A673 (cell line): ENCODE measurements at regions not wholly inside any gene's neighbourhood (a gene's known extent, or its start where the extent isn't known, plus 50 kb on each side); places are given as distances from the start of the nearest gene placed in this dataset.

ENCODE experiments used
- BruUV-seq: library from RNA; stranded (reverse); fragments of 400-500 nt; replicated peaks from 2 replicates; lab custom pipeline; 2021; lab: Mats Ljungman, UMichigan
- CTCF ChIA-PET: fragments of 300-600 bp; sonication (Branson Sonifier 250); formaldehyde crosslinking; loops from one replicate; lab custom pipeline; 2022; ENCODE audit warnings: antibody characterized with exemption; lab: Charles Lee
- POLR2A ChIA-PET: fragments of 300-600 bp; sonication (Branson Sonifier 250); formaldehyde crosslinking; loops from one replicate; lab custom pipeline; 2022; ENCODE audit warnings: antibody characterized with exemption; ENCODE audit not compliant: low non-redundant PET; lab: Charles Lee
- DNase-seq: peaks from one replicate; pipeline ENCODE4 v3.0.0-alpha.2; 2015; ENCODE audit warnings: low spot score
- H3K27ac ChIP-seq: fragments of 200-600 bp; sonication (generic); 2 replicates; pipeline ENCODE4 v1.5.1; 2016; ENCODE audit warnings: mixed run types, low read depth, mild to moderate bottlenecking, mixed read lengths, antibody characterized with exemption, low read length; ENCODE audit not compliant: poor library complexity, severe bottlenecking
- H3K27me3 ChIP-seq: fragments of 200-600 bp; sonication (generic); replicated peaks from 2 replicates; pipeline ENCODE4 v1.6.1; 2017; ENCODE audit warnings: mixed run types, low read depth, mild to moderate bottlenecking, mixed read lengths, antibody characterized with exemption, low read length; ENCODE audit not compliant: insufficient read depth, poor library complexity
- H3K36me3 ChIP-seq: fragments of 200-600 bp; sonication (generic); 2 replicates; pipeline ENCODE4 v1.6.1; 2016; ENCODE audit warnings: mixed run types, mild to moderate bottlenecking, mixed read lengths, antibody characterized with exemption, low read length; ENCODE audit not compliant: insufficient read depth, poor library complexity, severe bottlenecking
- H3K4me1 ChIP-seq: fragments of 200-600 bp; sonication (generic); 2 replicates; pipeline ENCODE4 v1.6.1; 2017; ENCODE audit warnings: mixed run types, mild to moderate bottlenecking, mixed read lengths, antibody characterized with exemption, low read length; ENCODE audit not compliant: insufficient read depth, poor library complexity, severe bottlenecking
- H3K4me3 ChIP-seq: fragments of 200-600 bp; sonication (generic); 2 replicates; pipeline ENCODE4 v1.5.1; 2016; ENCODE audit warnings: low read depth, mixed run types, mild to moderate bottlenecking, mixed read lengths, low read length; ENCODE audit not compliant: poor library complexity, severe bottlenecking
- H3K9me3 ChIP-seq: fragments of 200-600 bp; sonication (generic); 2 replicates; pipeline ENCODE4 v1.6.1; 2016; ENCODE audit warnings: mixed run types, low read depth, mild to moderate bottlenecking, mixed read lengths, antibody characterized with exemption, low read length; ENCODE audit not compliant: poor library complexity, severe bottlenecking
- EZH2 ChIP-seq: fragments of 200-600 bp; sonication (generic); IDR thresholded peaks from 2 replicates; pipeline ENCODE4 v1.6.1; 2017; ENCODE audit warnings: borderline replicate concordance, low read depth, mild to moderate bottlenecking, mixed read lengths, antibody characterized with exemption, low read length; ENCODE audit not compliant: poor library complexity, severe bottlenecking
- intact Hi-C: fragments of 100-400 bp; cut with micrococcal nuclease; formaldehyde crosslinking; loops from one replicate; pipeline ENCODE4 v1.10.0; 2022; ENCODE audit not compliant: unreplicated experiment
- TF ChIP-seq, protein P1 (sequence below): fragments of 300-800, 200-600 bp; sonication (generic); conservative IDR thresholded peaks from 2 replicates; pipeline ENCODE4 v1.5.1; 2017; ENCODE audit warnings: low read depth, mild to moderate bottlenecking, antibody characterized with exemption, low read length, moderate library complexity, mixed read lengths

DNA sequence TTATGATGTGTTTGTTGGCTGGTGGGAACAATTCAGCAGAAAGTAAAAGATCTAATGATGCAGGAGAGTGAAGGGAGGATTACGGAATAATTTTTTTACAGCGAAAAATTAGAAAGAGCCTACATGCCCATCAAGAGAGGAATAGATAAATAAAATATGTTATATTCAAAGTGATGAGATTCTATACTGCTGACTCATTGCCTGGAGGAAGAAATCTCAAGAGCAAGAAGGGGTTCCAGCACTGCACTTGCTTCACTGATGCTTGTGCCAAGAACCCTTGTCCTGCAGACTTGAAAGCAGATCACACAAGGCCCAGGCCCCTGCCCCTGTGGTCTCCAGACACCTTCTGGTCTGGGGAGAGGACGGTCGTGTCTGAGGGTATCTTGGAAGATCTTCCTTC is 295.1 kb upstream of the POU3F1 start:
- no TSS peak for BruUV-seq
- no peaks in the 10 kb centered on the region for H3K4me1 ChIP-seq
- no peaks in the 10 kb centered on the region for H3K27me3 ChIP-seq
- no peaks in the 10 kb centered on the region for H3K9me3 ChIP-seq
- intact Hi-C loops: no loop called here
- POLR2A ChIA-PET: no interaction called here
- no peak for DNase-seq
- CTCF ChIA-PET: no interaction called here
- no peak overlapping the region for H3K27ac ChIP-seq
- H3K4me3 ChIP-seq: no peak overlapping the region
- H3K36me3 ChIP-seq: no peaks in the 10 kb centered on the region
- TF ChIP-seq, protein P1, sequence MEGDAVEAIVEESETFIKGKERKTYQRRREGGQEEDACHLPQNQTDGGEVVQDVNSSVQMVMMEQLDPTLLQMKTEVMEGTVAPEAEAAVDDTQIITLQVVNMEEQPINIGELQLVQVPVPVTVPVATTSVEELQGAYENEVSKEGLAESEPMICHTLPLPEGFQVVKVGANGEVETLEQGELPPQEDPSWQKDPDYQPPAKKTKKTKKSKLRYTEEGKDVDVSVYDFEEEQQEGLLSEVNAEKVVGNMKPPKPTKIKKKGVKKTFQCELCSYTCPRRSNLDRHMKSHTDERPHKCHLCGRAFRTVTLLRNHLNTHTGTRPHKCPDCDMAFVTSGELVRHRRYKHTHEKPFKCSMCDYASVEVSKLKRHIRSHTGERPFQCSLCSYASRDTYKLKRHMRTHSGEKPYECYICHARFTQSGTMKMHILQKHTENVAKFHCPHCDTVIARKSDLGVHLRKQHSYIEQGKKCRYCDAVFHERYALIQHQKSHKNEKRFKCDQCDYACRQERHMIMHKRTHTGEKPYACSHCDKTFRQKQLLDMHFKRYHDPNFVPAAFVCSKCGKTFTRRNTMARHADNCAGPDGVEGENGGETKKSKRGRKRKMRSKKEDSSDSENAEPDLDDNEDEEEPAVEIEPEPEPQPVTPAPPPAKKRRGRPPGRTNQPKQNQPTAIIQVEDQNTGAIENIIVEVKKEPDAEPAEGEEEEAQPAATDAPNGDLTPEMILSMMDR: no peak
- no peak for TF ChIP-seq EZH2

DNA sequence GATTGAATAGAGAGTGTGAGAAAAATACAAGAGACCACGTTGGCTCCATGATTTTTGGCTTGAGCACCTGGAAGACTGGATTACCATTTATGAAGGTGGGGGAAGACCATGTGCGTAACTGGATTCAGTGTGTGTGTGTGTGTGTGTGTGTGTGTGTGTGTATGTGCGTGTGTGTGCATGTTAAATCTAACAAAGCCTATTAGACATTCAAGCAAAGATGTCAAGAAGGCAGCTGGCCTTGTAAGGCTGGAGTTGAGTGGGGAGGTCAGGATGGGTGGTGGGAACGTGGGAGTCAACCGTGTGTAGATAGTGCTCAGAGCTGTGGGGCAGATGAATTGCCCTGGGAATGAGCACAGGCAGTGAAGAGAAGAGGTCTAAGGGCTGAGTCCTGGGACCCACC is 293.8 kb upstream of the POU3F1 start:
- H3K9me3 ChIP-seq: no peaks in the 10 kb centered on the region
- no TSS peak for BruUV-seq
- intact Hi-C loops: no loop called here
- TF ChIP-seq, protein P1: no peak
- TF ChIP-seq EZH2: no peak
- H3K27me3 ChIP-seq: no peaks in the 10 kb centered on the region
- peaks cover 3% of the 10 kb centered on the region for H3K4me1 ChIP-seq
- no peak overlapping the region for H3K4me3 ChIP-seq
- no peak for DNase-seq
- ChIA-PET CTCF (no interaction called here), POLR2A (interaction anchor here (0.7 kb wide), 1 partner anchor 293 kb away, joined by 3 read pairs; no protein-coding TSS in a partner anchor)
- H3K27ac ChIP-seq: no peak overlapping the region
- H3K36me3 ChIP-seq: no peaks in the 10 kb centered on the region

DNA sequence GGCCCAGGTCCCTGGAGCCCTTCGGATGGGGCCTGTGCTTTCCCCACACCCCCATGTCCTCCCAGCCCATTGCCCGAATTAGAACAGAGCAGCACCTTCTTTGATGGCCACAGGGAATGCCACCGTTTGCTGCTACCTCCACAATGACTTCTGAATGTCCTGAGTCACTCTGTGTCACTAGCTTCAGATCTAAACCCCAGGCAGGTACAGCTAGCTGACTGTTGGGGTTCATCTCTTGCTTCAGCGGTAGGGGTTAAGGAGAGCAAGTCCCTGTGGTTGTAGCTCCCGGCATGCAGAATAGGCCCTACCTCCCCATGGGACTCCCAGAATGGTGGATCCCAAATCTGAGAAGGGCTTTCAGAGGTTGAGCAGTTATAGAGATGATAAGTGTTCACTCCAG is 291.1 kb upstream of the POU3F1 start:
- ChIA-PET POLR2A (no interaction called here), CTCF (no interaction called here)
- Histone ChIP-seq H3K4me3 (no peak overlapping the region), H3K9me3 (no peaks in the 10 kb centered on the region), H3K27me3 (no peaks in the 10 kb centered on the region), H3K36me3 (no peaks in the 10 kb centered on the region), H3K27ac (no peak overlapping the region), H3K4me1 (peaks cover 16% of the 10 kb centered on the region)
- intact Hi-C loops: no loop called here
- DNase-seq: no peak
- no TSS peak for BruUV-seq
- TF ChIP-seq EZH2: no peak
- TF ChIP-seq, protein P1: no peak
